ENCODE measurements at regions not wholly inside any gene's neighbourhood (a gene's known extent, or its start where the extent isn't known, plus 50 kb on each side); places are given as distances from the start of the nearest gene placed in this dataset.

DNA sequence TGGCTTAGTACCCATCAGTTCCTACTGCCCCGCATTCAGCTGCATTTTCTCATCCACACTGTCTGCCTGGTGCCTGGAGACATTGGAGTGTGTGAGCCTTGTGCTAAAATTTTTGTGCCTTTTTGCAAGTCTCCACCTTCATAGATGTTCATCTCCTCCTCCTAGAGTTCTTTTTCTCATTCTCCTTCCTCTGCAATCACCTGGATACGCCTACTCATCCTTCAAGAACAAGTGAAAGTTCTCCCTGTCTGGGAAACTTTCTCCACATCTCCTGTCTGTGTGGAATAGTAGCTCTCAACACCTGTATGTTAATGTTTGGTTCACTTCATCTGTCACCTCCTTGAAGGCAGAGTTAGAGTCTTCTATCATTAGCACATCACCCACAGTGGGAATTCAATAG, 125.7 kb upstream of the FBXL17 start:
- TF ChIP-seq CTCF (IDR thresholded peaks at IDR 0.05) (no peak), POLR2A (IDR thresholded peaks at IDR 0.05) (no peak)
